Loucy (cell line): ENCODE measurements at regions not wholly inside any gene's neighbourhood (a gene's known extent, or its start where the extent isn't known, plus 50 kb on each side); places are given as distances from the start of the nearest gene placed in this dataset.
"Not testable (repeated sequence)": the region's sequence is repeated elsewhere in the genome, so short reads cannot be mapped to it uniquely, and the experiment has no call there.

ENCODE experiments used
- H2AFZ ChIP-seq: fragments of 200-600 bp; sonication (generic); 2 replicates; pipeline ENCODE4 v1.6.0; 2016; ENCODE audit warnings: antibody characterized with exemption, mild to moderate bottlenecking, low read length, moderate library complexity
- H3F3A ChIP-seq: fragments of 200-600 bp; 2 replicates; pipeline ENCODE4 v1.6.0; 2016; ENCODE audit warnings: antibody characterized with exemption, low read depth, mild to moderate bottlenecking
- H3K27me3 ChIP-seq: fragments of 200-600 bp; sonication (generic); 2 replicates; pipeline ENCODE4 v1.6.1; 2014; ENCODE audit warnings: low read length, mild to moderate bottlenecking; ENCODE audit not compliant: insufficient read depth, poor library complexity, severe bottlenecking
- H3K36me3 ChIP-seq: fragments of 200-600 bp; sonication (generic); 2 replicates; pipeline ENCODE4 v1.6.1; 2016; ENCODE audit warnings: low read length; ENCODE audit not compliant: insufficient read depth
- H3K4me1 ChIP-seq: fragments of 200-600 bp; sonication (generic); 2 replicates; pipeline ENCODE4 v1.5.1; 2014; ENCODE audit warnings: low read length, mild to moderate bottlenecking; ENCODE audit not compliant: insufficient read depth, poor library complexity, severe bottlenecking
- H3K4me2 ChIP-seq: fragments of 200-600 bp; sonication (generic); 2 replicates; pipeline ENCODE4 v1.6.0; 2014; ENCODE audit warnings: antibody characterized with exemption, low read length, low read depth, mild to moderate bottlenecking; ENCODE audit not compliant: poor library complexity, severe bottlenecking
- H3K4me3 ChIP-seq: fragments of 200-600 bp; sonication (generic); 2 replicates; pipeline ENCODE4 v1.5.1; 2014; ENCODE audit warnings: low read length, mild to moderate bottlenecking, mixed read lengths; ENCODE audit not compliant: poor library complexity, severe bottlenecking
- H3K79me2 ChIP-seq: fragments of 200-600 bp; sonication (generic); 2 replicates; pipeline ENCODE4 v1.6.1; 2014; ENCODE audit warnings: low read length; ENCODE audit not compliant: insufficient read depth
- H3K9ac ChIP-seq: fragments of 200-600 bp; sonication (generic); 2 replicates; pipeline ENCODE4 v1.6.0; 2014; ENCODE audit warnings: mild to moderate bottlenecking, low read depth, low read length, moderate library complexity; ENCODE audit not compliant: poor library complexity, severe bottlenecking
- H3K9me2 ChIP-seq: fragments of 200-600 bp; sonication (generic); replicated peaks from 2 replicates; pipeline ENCODE4 v1.6.1; 2016; ENCODE audit warnings: low read depth, low read length, mixed read lengths
- H3K9me3 ChIP-seq: fragments of 200-600 bp; sonication (generic); 2 replicates; pipeline ENCODE4 v1.6.1; 2014; ENCODE audit warnings: mild to moderate bottlenecking, antibody characterized with exemption, low read length, low read depth; ENCODE audit not compliant: insufficient read depth
- H4K20me1 ChIP-seq: fragments of 200-600 bp; sonication (generic); 2 replicates; pipeline ENCODE4 v1.6.0; 2014; ENCODE audit warnings: antibody characterized with exemption, low read length, mild to moderate bottlenecking; ENCODE audit not compliant: insufficient read depth, poor library complexity, severe bottlenecking

GRCh38 chr2:91587908-91588535 lies 2896.5 kb downstream of the RPIA start:
- not testable (repeated sequence) for H3K9me3 ChIP-seq, H2AFZ ChIP-seq, H3K4me3 ChIP-seq, H3K4me2 ChIP-seq, H3F3A ChIP-seq, H3K79me2 ChIP-seq, H3K27me3 ChIP-seq, H3K4me1 ChIP-seq, H3K9me2 ChIP-seq, H4K20me1 ChIP-seq, H3K9ac ChIP-seq, H3K36me3 ChIP-seq

- not testable (repeated sequence) for H3K36me3 ChIP-seq
These were observed 2897.3 kb downstream of the RPIA start for GRCh38 chr2:91588782-91589223.

GRCh38 chr2:91589454-91590328 lies 2898.2 kb downstream of the RPIA start:
- not testable (repeated sequence) for H3K9me2 ChIP-seq, H3K36me3 ChIP-seq, H3K9ac ChIP-seq, H2AFZ ChIP-seq, H3K4me1 ChIP-seq, H3K79me2 ChIP-seq, H3F3A ChIP-seq, H3K9me3 ChIP-seq, H3K27me3 ChIP-seq, H4K20me1 ChIP-seq, H3K4me3 ChIP-seq, H3K4me2 ChIP-seq

More at GRCh38 chr2:91588782-91589223, 2897.3 kb downstream of the RPIA start:
- not testable (repeated sequence) for H3F3A ChIP-seq, H3K9ac ChIP-seq, H3K9me2 ChIP-seq, H3K4me2 ChIP-seq, H3K27me3 ChIP-seq, H3K79me2 ChIP-seq, H2AFZ ChIP-seq, H3K4me3 ChIP-seq, H4K20me1 ChIP-seq, H3K9me3 ChIP-seq, H3K4me1 ChIP-seq

- not testable (repeated sequence) for H3K9ac ChIP-seq, H4K20me1 ChIP-seq, H3K36me3 ChIP-seq, H3K4me2 ChIP-seq, H3K79me2 ChIP-seq, H3K9me2 ChIP-seq, H3F3A ChIP-seq, H3K4me3 ChIP-seq, H3K27me3 ChIP-seq, H3K4me1 ChIP-seq, H2AFZ ChIP-seq, H3K9me3 ChIP-seq
These were observed 2898.9 kb downstream of the RPIA start for GRCh38 chr2:91590381-91590780.

- not testable (repeated sequence) for H3K27me3 ChIP-seq, H3K9me3 ChIP-seq, H2AFZ ChIP-seq, H3K9me2 ChIP-seq, H3K4me2 ChIP-seq, H3F3A ChIP-seq, H4K20me1 ChIP-seq, H3K36me3 ChIP-seq, H3K9ac ChIP-seq, H3K4me3 ChIP-seq, H3K4me1 ChIP-seq, H3K79me2 ChIP-seq
These were observed 2899.6 kb downstream of the RPIA start for GRCh38 chr2:91591066-91591465.

- not testable (repeated sequence) for H3K4me3 ChIP-seq, H3K9ac ChIP-seq, H3K4me2 ChIP-seq, H3K4me1 ChIP-seq, H3K27me3 ChIP-seq, H3K9me3 ChIP-seq, H3K79me2 ChIP-seq, H3K9me2 ChIP-seq, H3F3A ChIP-seq, H4K20me1 ChIP-seq, H2AFZ ChIP-seq, H3K36me3 ChIP-seq
These were observed 2906.0 kb downstream of the RPIA start for GRCh38 chr2:91597436-91597835.

GRCh38 chr2:91598519-91598918 lies 2907.0 kb downstream of the RPIA start:
- H3K9me3 ChIP-seq, H4K20me1 ChIP-seq, H3K79me2 ChIP-seq, H3F3A ChIP-seq, H2AFZ ChIP-seq, H3K4me3 ChIP-seq, H3K4me1 ChIP-seq, H3K4me2 ChIP-seq, H3K9me2 ChIP-seq, H3K27me3 ChIP-seq, H3K9ac ChIP-seq, H3K36me3 ChIP-seq: not testable (repeated sequence)
